ENCODE measurements at regions not wholly inside any gene's neighbourhood (a gene's known extent, or its start where the extent isn't known, plus 50 kb on each side); places are given as distances from the start of the nearest gene placed in this dataset.
"Not testable (repeated sequence)": the region's sequence is repeated elsewhere in the genome, so short reads cannot be mapped to it uniquely, and the experiment has no call there.

- Histone ChIP-seq H3K27me3 (no peaks in the 10 kb centered on the region), H3K36me3 (no peaks in the 10 kb centered on the region), H3K4me3 (no peak overlapping the region), H3K27ac (no peak overlapping the region), H3K4me1 (no peaks in the 10 kb centered on the region), H3K9me3 (peaks cover 0 to 9% (median 0%) of the 10 kb centered on the region in 3 donors)
- DNase-seq, result no peak
- no peak for TF ChIP-seq CTCF (IDR thresholded peaks at IDR 0.05)
- intact Hi-C loops (cut with DNase I; ENCODE audit: low total_unique reads), result no loop called here
Observed at GRCh38 chr15:22229990-22230819, 149.9 kb downstream of the OR4M2 start.

DNA sequence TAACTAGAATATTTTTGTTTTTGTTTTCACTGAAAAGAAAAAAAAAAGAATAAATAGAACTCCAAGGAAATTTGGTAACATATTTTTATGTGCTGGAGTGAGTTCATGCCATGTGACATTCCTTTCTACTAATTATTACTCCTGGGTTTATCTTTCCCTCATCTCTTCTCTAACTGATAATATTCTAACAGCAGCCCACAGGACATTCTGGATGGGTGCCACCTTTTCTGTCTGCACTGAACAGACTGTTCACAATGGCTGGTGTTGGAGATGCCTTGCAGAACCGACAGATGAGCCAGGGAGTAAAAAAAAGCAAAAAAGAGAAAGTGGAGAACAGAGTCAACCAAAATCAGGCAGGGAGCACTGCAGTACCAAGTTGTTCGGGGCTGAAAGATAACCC is 151.3 kb downstream of the OR4M2 start:
- TF ChIP-seq CTCF (IDR thresholded peaks at IDR 0.05), result no peak
- Histone ChIP-seq H3K27me3 (no peaks in the 10 kb centered on the region), H3K4me1 (no peaks in the 10 kb centered on the region), H3K9me3 (peaks cover 0 to 9% (median 0%) of the 10 kb centered on the region in 3 donors), H3K4me3 (no peak overlapping the region), H3K27ac (no peak overlapping the region), H3K36me3 (no peaks in the 10 kb centered on the region)
- DNase-seq, result no peak
- intact Hi-C loops (cut with DNase I; ENCODE audit: low total_unique reads), result no loop called here

- Histone ChIP-seq H3K36me3 (no peaks in the 10 kb centered on the region), H3K4me3 (no peak overlapping the region), H3K4me1 (no peaks in the 10 kb centered on the region), H3K9me3 (peaks cover 0 to 9% (median 0%) of the 10 kb centered on the region in 3 donors), H3K27ac (no peak overlapping the region), H3K27me3 (no peaks in the 10 kb centered on the region)
- no peak for DNase-seq
- no peak for TF ChIP-seq CTCF (IDR thresholded peaks at IDR 0.05)
- intact Hi-C loops (cut with DNase I; ENCODE audit: low total_unique reads), result no loop called here
Observed at GRCh38 chr15:22232675-22233074, 152.3 kb downstream of the OR4M2 start.

DNA sequence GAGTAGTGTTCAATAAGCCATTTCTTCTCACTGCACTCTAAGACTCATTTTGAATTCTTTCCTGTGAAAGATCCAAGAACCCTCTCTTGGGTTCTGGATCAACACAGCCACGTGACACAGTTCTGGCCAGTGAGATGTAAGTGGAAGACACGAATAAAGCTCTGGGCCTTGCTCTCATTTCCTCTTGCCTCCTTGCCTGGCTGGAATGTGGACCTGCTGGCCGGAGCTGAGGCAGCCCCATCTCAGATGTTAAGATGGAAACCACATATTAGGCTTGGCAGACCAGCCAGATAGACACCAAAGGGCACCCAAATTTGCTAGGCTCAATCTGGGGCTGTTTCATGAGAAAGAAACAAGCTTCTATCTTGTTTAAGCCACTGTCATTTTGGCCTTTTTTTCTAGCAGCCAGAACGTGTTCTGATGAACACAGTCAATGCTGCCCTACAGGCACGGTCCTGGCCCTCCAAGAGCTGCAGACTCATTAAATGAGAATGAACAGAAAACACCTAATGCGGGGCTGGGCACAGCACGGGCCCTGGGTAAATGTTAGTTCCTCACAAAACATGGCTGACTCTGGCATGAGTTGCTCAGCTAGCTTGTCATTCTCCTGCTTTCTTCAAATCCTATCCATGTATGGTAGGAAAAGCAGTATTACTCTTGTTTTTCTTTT is 155.1 kb downstream of the OR4M2 start:
- H3K27ac ChIP-seq; intact Hi-C loops (cut with DNase I; ENCODE audit: low total_unique reads); H3K4me1 ChIP-seq; H3K27me3 ChIP-seq; H3K36me3 ChIP-seq; H3K4me3 ChIP-seq; H3K9me3 ChIP-seq; DNase-seq: not testable (repeated sequence)

- no peak overlapping the region for H3K27ac ChIP-seq
- intact Hi-C loops (cut with DNase I; ENCODE audit: low total_unique reads), result no loop called here
- no peaks in the 10 kb centered on the region for H3K36me3 ChIP-seq
- no peaks in the 10 kb centered on the region for H3K4me1 ChIP-seq
- DNase-seq, result no peak
- H3K9me3 ChIP-seq, result peaks cover 0 to 9% (median 0%) of the 10 kb centered on the region in 3 donors
- no peak for TF ChIP-seq CTCF (IDR thresholded peaks at IDR 0.05)
- H3K4me3 ChIP-seq, result no peak overlapping the region
- no peaks in the 10 kb centered on the region for H3K27me3 ChIP-seq
Observed at GRCh38 chr15:22236469-22236868, 156.1 kb downstream of the OR4M2 start.

DNA sequence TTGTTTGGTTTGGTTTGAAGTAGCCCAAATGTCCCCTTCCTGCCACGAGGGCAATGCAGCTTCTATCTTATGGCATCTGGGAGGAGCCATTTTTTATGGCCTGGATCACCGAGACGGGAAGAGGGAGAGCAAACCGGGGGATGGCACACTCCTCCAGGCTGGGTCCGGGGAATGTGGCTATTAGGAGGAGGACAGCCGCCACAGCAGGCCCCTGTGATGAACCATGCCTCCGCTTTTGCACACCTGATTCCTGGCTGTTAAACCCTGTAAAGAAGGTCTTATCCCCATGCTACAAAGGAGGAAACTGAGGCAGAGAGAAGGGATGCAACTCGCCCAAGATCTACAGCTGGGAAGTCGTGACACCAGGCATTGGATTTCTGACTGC is 157.6 kb downstream of the OR4M2 start:
- no peak overlapping the region for H3K4me3 ChIP-seq
- no peak for TF ChIP-seq CTCF (IDR thresholded peaks at IDR 0.05)
- H3K27ac ChIP-seq, result no peak overlapping the region
- intact Hi-C loops (cut with DNase I; ENCODE audit: low total_unique reads), result no loop called here
- no peak for DNase-seq
- H3K27me3 ChIP-seq, result no peaks in the 10 kb centered on the region
- H3K4me1 ChIP-seq, result no peaks in the 10 kb centered on the region
- H3K9me3 ChIP-seq, result peaks cover 0 to 9% (median 0%) of the 10 kb centered on the region in 3 donors
- no peaks in the 10 kb centered on the region for H3K36me3 ChIP-seq

DNA sequence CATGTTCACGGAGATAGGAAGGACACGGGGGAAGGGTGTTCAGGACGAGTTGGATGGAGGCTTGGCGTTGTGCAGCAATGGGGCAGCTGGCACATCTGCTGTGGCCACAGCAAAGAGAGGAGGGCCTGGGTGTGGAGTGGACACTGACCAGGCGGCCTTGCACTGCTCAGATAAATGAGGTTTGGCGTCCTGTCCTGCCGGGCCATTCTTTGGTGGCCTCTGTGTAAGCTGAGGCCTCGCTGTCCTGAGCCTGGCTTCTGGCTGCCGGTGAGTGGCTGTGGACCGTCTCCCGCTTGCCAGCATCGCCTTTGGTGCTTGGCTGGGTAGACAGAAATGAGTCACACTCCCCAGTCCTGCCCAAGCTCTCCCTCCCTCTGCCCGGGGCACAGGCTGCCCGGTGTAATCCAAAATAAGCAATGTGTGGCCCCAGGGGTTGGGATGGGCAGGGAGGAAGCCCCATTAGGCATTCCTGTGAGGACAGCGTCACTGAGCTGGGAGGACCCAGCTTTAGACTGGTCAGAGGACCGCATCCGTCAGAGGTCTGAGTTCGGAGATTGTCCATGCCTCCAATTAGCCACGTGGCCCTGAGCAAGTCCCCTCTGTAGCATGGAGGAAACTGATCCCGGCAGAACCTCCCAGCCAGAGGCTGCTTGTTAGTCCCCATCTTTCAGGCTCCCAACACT is 158.1 kb downstream of the OR4M2 start:
- H3K9me3 ChIP-seq; H3K27ac ChIP-seq; DNase-seq; H3K4me3 ChIP-seq; H3K4me1 ChIP-seq; intact Hi-C loops (cut with DNase I; ENCODE audit: low total_unique reads); H3K27me3 ChIP-seq; H3K36me3 ChIP-seq: not testable (repeated sequence)

- H3K4me3 ChIP-seq; DNase-seq; H3K4me1 ChIP-seq; intact Hi-C loops (cut with DNase I; ENCODE audit: low total_unique reads); H3K9me3 ChIP-seq; H3K27ac ChIP-seq; H3K27me3 ChIP-seq; H3K36me3 ChIP-seq: not testable (repeated sequence)
Observed at GRCh38 chr15:22238959-22239805, 158.9 kb downstream of the OR4M2 start.
